GM23338 (cell line): ENCODE measurements at regions not wholly inside any gene's neighbourhood (a gene's known extent, or its start where the extent isn't known, plus 50 kb on each side); places are given as distances from the start of the nearest gene placed in this dataset.
A peak's percentile ranks its signal among the peaks of the same experiment; 100 is the strongest.

Experiments
- ATAC-seq: fragments of 200-7000 bp; cut with Tn5 transposase; 3 replicates; pipeline ENCODE4 v1.9.1; 2020
- DNase-seq: peaks from one replicate; pipeline ENCODE4 v3.0.0-alpha.2; 2015; ENCODE audit warnings: low spot score
- H2AFZ ChIP-seq: fragments of 200-600 bp; sonication (generic); 2 replicates; pipeline ENCODE4 v1.8.0; 2016; ENCODE audit warnings: antibody characterized with exemption, mild to moderate bottlenecking, moderate library complexity
- H3F3A ChIP-seq: fragments of 200-600 bp; sonication (generic); replicated peaks from 2 replicates; pipeline ENCODE4 v1.8.0; 2017; ENCODE audit warnings: antibody characterized with exemption, mixed run types, low read depth
- H3K27ac ChIP-seq: fragments of 200-600 bp; sonication (generic); 2 replicates; pipeline ENCODE4 v1.6.1; 2016; ENCODE audit warnings: low read depth
- H3K27me3 ChIP-seq: fragments of 200-600 bp; sonication (generic); 2 replicates; pipeline ENCODE4 v1.8.0; 2016; ENCODE audit warnings: mild to moderate bottlenecking, mixed run types, moderate library complexity; ENCODE audit not compliant: insufficient read depth
- H3K36me3 ChIP-seq: fragments of 200-600 bp; sonication (generic); 2 replicates; pipeline ENCODE4 v1.8.0; 2016; ENCODE audit warnings: mild to moderate bottlenecking; ENCODE audit not compliant: insufficient read depth
- H3K4me1 ChIP-seq: fragments of 200-600 bp; sonication (generic); 2 replicates; pipeline ENCODE4 v1.8.0; 2016; ENCODE audit warnings: mild to moderate bottlenecking, moderate library complexity; ENCODE audit not compliant: insufficient read depth
- H3K4me2 ChIP-seq: fragments of 200-600 bp; sonication (generic); 2 replicates; pipeline ENCODE4 v1.7.1; 2017; ENCODE audit warnings: mixed run types
- H3K4me3 ChIP-seq: fragments of 200-600 bp; sonication (generic); 2 replicates; pipeline ENCODE4 v1.6.1; 2016; ENCODE audit warnings: mixed run types
- H3K79me2 ChIP-seq: fragments of 200-600 bp; sonication (generic); replicated peaks from 2 replicates; pipeline ENCODE4 v1.8.0; 2017; ENCODE audit warnings: mild to moderate bottlenecking; ENCODE audit not compliant: insufficient read depth
- H3K9me2 ChIP-seq: fragments of 200-600 bp; sonication (generic); 2 replicates; pipeline ENCODE4 v1.8.0; 2017; ENCODE audit not compliant: insufficient read depth
- H4K20me1 ChIP-seq: fragments of 200-600 bp; sonication (generic); replicated peaks from 2 replicates; pipeline ENCODE4 v1.8.0; 2017; ENCODE audit warnings: mild to moderate bottlenecking; ENCODE audit not compliant: insufficient read depth
- H3K27ac Mint-ChIP-seq: 2 replicates; pipeline ENCODE4 v1.8.0; 2020; ENCODE audit warnings: inconsistent platforms, mild to moderate bottlenecking, moderate library complexity, mixed read lengths
- H3K27me3 Mint-ChIP-seq: 3 replicates; pipeline ENCODE4 v1.8.0; 2022; ENCODE audit warnings: low read depth, mild to moderate bottlenecking, moderate library complexity, mixed read lengths, inconsistent platforms; ENCODE audit not compliant: insufficient read depth, poor library complexity
- H3K36me3 Mint-ChIP-seq: 3 replicates; pipeline ENCODE4 v1.8.0; 2021; ENCODE audit warnings: low read depth, mild to moderate bottlenecking, inconsistent platforms, moderate library complexity, mixed read lengths
- H3K4me1 Mint-ChIP-seq: 3 replicates; pipeline ENCODE4 v1.8.0; 2020; ENCODE audit warnings: mild to moderate bottlenecking, inconsistent platforms, mixed read lengths
- H3K4me3 Mint-ChIP-seq: 3 replicates; pipeline ENCODE4 v1.8.0; 2021; ENCODE audit warnings: moderate library complexity, mild to moderate bottlenecking, inconsistent platforms, mixed read lengths
- H3K9me3 Mint-ChIP-seq: 3 replicates; pipeline ENCODE4 v1.8.0; 2020; ENCODE audit warnings: moderate library complexity, mild to moderate bottlenecking, inconsistent platforms, mixed read lengths
- CREB1 ChIP-seq: fragments of 250-450 bp; sonication (Bioruptor Pico); IDR thresholded peaks from 2 replicates; pipeline ENCODE4 v1.5.0; 2020; ENCODE audit warnings: low read depth, mild to moderate bottlenecking, moderate library complexity
- EZH2 ChIP-seq: fragments of 200-600 bp; sonication (generic); IDR thresholded peaks from one replicate; pipeline ENCODE4 v1.8.0; 2017; ENCODE audit warnings: antibody characterized with exemption, mild to moderate bottlenecking, low read depth; ENCODE audit not compliant: unreplicated experiment
- EZH2phosphoT487 ChIP-seq: fragments of 200-600 bp; sonication (generic); IDR thresholded peaks from one replicate; pipeline ENCODE4 v1.8.1; 2018; ENCODE audit warnings: antibody characterized with exemption; ENCODE audit not compliant: unreplicated experiment
- JUNB ChIP-seq: IDR thresholded peaks from one replicate; pipeline ENCODE4 v1.6.1; 2016; ENCODE audit warnings: antibody characterized with exemption; ENCODE audit not compliant: unreplicated experiment
- POLR2AphosphoS5 ChIP-seq: IDR thresholded peaks from 2 replicates; pipeline ENCODE4 v1.6.1; 2016; ENCODE audit warnings: antibody characterized with exemption, low read depth
- STAT1 ChIP-seq: IDR thresholded peaks from one replicate; pipeline ENCODE4 v1.6.1; 2016; ENCODE audit warnings: antibody characterized with exemption; ENCODE audit not compliant: unreplicated experiment
- ZNF331 ChIP-seq: fragments of 250-450 bp; sonication (Bioruptor Pico); IDR thresholded peaks from 2 replicates; pipeline ENCODE4 v1.5.0; 2020; ENCODE audit warnings: low read depth, mild to moderate bottlenecking, moderate library complexity
- TF ChIP-seq, protein P1 (sequence below): IDR thresholded peaks from one replicate; pipeline ENCODE4 v1.6.1; 2018; ENCODE audit warnings: antibody characterized with exemption; ENCODE audit not compliant: unreplicated experiment
- TF ChIP-seq, protein P2 (sequence below): IDR thresholded peaks from 2 replicates; pipeline ENCODE4 v1.6.1; 2016; ENCODE audit warnings: antibody characterized with exemption

DNA sequence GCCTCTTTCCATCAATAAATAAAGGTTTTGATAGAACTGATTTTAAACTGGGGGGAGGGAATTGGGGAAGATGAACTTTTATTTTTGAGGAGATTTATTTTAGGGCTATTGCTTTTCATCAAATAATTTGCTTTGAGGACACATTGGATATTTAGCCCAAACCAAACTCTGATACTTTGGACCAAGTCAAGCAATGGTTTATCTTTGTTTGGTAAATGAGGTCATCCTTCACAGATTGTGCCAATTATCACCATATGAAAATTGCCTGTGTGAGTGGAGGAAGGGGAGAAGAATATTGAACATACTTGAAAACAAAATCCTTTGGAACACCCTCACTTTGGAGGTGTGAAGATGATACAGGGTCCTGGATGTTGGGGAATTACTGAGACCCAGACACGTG is 176.9 kb upstream of the CD180 start:
- Histone ChIP-seq H3K4me1 (no peaks in the 10 kb centered on the region), H2AFZ (0 out of 2 replicates have a peak overlapping the region, but pooled peaks have one; percentile 8), H4K20me1 (no peaks in the 10 kb centered on the region), H3K4me2 (no peak overlapping the region), H3K9me2 (peaks cover 18% of the 10 kb centered on the region; the same call in 1 of the 2 replicates), H3K79me2 (no peaks in the 10 kb centered on the region), H3K4me3 (no peak overlapping the region), H3K27ac (no peak overlapping the region), H3K27me3 (no peaks in the 10 kb centered on the region), H3K36me3 (no peaks in the 10 kb centered on the region), H3F3A (no peaks in the 10 kb centered on the region)
- no peak overlapping the region for H3K4me3 Mint-ChIP-seq
- no peak overlapping the region for H3K27ac Mint-ChIP-seq
- DNase-seq: no peak
- no peak for TF ChIP-seq CREB1 (CRISPR knock-in tag)
- H3K36me3 Mint-ChIP-seq: no peaks in the 10 kb centered on the region
- ATAC-seq: no peak
- peaks cover 10% of the 10 kb centered on the region; the same call in 1 of the 3 replicates for H3K9me3 Mint-ChIP-seq
- H3K4me1 Mint-ChIP-seq: peaks cover 4% of the 10 kb centered on the region; the same call in 2 of the 3 replicates
- no peaks in the 10 kb centered on the region for H3K27me3 Mint-ChIP-seq

DNA sequence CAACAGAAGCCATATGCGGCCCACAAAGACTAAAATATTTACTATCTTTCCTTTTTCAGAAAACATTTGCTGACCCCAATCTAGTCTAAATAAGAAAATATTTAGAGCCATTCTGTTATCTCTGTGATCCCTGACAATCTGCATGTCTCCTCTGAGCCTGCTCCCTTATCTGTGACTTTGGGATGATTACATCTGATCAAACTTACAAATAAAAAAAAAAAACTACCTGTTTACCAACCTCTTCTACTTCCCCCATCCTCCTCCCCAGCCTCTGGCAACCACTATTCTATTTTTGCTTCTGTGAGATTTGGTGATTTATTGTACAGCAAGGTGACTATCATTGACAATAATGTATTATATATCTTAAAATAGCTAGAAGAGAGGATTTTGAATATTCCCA is 176.3 kb upstream of the CD180 start:
- Mint-ChIP-seq H3K9me3 (peaks cover 10% of the 10 kb centered on the region; the same call in 1 of the 3 replicates), H3K27me3 (no peaks in the 10 kb centered on the region), H3K27ac (no peak overlapping the region), H3K36me3 (no peaks in the 10 kb centered on the region), H3K4me3 (no peak overlapping the region), H3K4me1 (peaks cover 4% of the 10 kb centered on the region; the same call in 2 of the 3 replicates)
- Histone ChIP-seq H3K9me2 (peaks cover 18% of the 10 kb centered on the region; the same call in 1 of the 2 replicates), H4K20me1 (no peaks in the 10 kb centered on the region), H3K27me3 (no peaks in the 10 kb centered on the region), H3F3A (no peaks in the 10 kb centered on the region), H3K4me2 (no peak overlapping the region), H3K4me1 (no peaks in the 10 kb centered on the region), H3K4me3 (no peak overlapping the region), H2AFZ (no peak overlapping the region), H3K79me2 (no peaks in the 10 kb centered on the region), H3K27ac (no peak overlapping the region), H3K36me3 (no peaks in the 10 kb centered on the region)
- no peak for TF ChIP-seq JUNB
- no peak for TF ChIP-seq ZNF331
- TF ChIP-seq, protein P1, sequence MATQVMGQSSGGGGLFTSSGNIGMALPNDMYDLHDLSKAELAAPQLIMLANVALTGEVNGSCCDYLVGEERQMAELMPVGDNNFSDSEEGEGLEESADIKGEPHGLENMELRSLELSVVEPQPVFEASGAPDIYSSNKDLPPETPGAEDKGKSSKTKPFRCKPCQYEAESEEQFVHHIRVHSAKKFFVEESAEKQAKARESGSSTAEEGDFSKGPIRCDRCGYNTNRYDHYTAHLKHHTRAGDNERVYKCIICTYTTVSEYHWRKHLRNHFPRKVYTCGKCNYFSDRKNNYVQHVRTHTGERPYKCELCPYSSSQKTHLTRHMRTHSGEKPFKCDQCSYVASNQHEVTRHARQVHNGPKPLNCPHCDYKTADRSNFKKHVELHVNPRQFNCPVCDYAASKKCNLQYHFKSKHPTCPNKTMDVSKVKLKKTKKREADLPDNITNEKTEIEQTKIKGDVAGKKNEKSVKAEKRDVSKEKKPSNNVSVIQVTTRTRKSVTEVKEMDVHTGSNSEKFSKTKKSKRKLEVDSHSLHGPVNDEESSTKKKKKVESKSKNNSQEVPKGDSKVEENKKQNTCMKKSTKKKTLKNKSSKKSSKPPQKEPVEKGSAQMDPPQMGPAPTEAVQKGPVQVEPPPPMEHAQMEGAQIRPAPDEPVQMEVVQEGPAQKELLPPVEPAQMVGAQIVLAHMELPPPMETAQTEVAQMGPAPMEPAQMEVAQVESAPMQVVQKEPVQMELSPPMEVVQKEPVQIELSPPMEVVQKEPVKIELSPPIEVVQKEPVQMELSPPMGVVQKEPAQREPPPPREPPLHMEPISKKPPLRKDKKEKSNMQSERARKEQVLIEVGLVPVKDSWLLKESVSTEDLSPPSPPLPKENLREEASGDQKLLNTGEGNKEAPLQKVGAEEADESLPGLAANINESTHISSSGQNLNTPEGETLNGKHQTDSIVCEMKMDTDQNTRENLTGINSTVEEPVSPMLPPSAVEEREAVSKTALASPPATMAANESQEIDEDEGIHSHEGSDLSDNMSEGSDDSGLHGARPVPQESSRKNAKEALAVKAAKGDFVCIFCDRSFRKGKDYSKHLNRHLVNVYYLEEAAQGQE: no peak
- no peak for TF ChIP-seq STAT1
- TF ChIP-seq POLR2AphosphoS5: no peak
- no peak for TF ChIP-seq EZH2phosphoT487
- TF ChIP-seq, protein P2, sequence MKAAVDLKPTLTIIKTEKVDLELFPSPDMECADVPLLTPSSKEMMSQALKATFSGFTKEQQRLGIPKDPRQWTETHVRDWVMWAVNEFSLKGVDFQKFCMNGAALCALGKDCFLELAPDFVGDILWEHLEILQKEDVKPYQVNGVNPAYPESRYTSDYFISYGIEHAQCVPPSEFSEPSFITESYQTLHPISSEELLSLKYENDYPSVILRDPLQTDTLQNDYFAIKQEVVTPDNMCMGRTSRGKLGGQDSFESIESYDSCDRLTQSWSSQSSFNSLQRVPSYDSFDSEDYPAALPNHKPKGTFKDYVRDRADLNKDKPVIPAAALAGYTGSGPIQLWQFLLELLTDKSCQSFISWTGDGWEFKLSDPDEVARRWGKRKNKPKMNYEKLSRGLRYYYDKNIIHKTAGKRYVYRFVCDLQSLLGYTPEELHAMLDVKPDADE: no peak
- no peak for TF ChIP-seq CREB1 (CRISPR knock-in tag)
- TF ChIP-seq EZH2: no peak
- DNase-seq: no peak
- ATAC-seq: no peak
